SK-N-SH (cell line): ENCODE measurements at regions not wholly inside any gene's neighbourhood (a gene's known extent, or its start where the extent isn't known, plus 50 kb on each side); places are given as distances from the start of the nearest gene placed in this dataset.
A peak's percentile ranks its signal among the peaks of the same experiment; 100 is the strongest.

Source experiments
- CTCF ChIA-PET: fragments of 300-600, 350-600 bp; formaldehyde crosslinking; extraction: SDS; loops from one replicate; lab custom pipeline; 2021; lab: Yijun Ruan, JAX
- POLR2A ChIA-PET: fragments of 350-600 bp; sonication (Branson Sonifier 250); formaldehyde crosslinking; extraction: SDS; loops from one replicate; lab custom pipeline; 2020; ENCODE audit warnings: antibody characterized with exemption, inconsistent platforms; lab: Yijun Ruan, JAX
- DNase-seq: peaks from one replicate; pipeline ENCODE4 v3.0.0; 2012
- H2AFZ ChIP-seq: fragments of 200-600 bp; sonication (generic); 2 replicates; pipeline ENCODE4 v1.8.1; 2016; ENCODE audit warnings: antibody characterized with exemption, mild to moderate bottlenecking, low read depth
- H3F3A ChIP-seq: fragments of 200-600 bp; sonication (generic); replicated peaks from 2 replicates; pipeline ENCODE3; 2016; ENCODE audit warnings: antibody characterized with exemption, mild to moderate bottlenecking; ENCODE audit not compliant: insufficient read depth
- H3K27ac ChIP-seq, 2 experiments: fragments of 200-500 bp in 1 of 2; fragments of 200-600 bp in 1 of 2; sonication (Bioruptor generic) in 1 of 2; sonication (generic), shearing (Covaris generic) in 1 of 2; 2 replicates each; pipeline versions ENCODE4 v1.5.1 to v1.6.1; 2014 to 2016; ENCODE audit warnings: low read depth in 2 of 2, inconsistent platforms in 1 of 2, low read length in 1 of 2, mild to moderate bottlenecking in 1 of 2, mixed read lengths in 1 of 2
- H3K27me3 ChIP-seq: fragments of 200-600 bp; sonication (generic), shearing (Covaris generic); 2 replicates; pipeline ENCODE4 v1.6.1; 2016; ENCODE audit warnings: mixed run types; ENCODE audit not compliant: insufficient read depth
- H3K36me3 ChIP-seq, 2 experiments: fragments of 200-500 bp in 1 of 2; fragments of 200-600 bp in 1 of 2; sonication (Bioruptor generic) in 1 of 2; sonication (generic) in 1 of 2; replicated peaks in 1 of 2; 2 replicates each; pipeline versions ENCODE3 to v1.5.1; 2014 to 2016; ENCODE audit warnings: low read length in 1 of 2, mild to moderate bottlenecking in 1 of 2; ENCODE audit not compliant: insufficient read depth in 2 of 2, control insufficient read depth in 1 of 2
- H3K4me1 ChIP-seq, 2 experiments: fragments of 200-500 bp in 1 of 2; fragments of 200-600 bp in 1 of 2; sonication (Bioruptor generic) in 1 of 2; sonication (generic), shearing (Covaris generic) in 1 of 2; 2 replicates each; pipeline versions ENCODE4 v1.5.1 to v1.6.1; 2014 to 2016; ENCODE audit warnings: low read depth in 1 of 2, low read length in 1 of 2, mixed run types in 1 of 2; ENCODE audit not compliant: insufficient read depth in 2 of 2, control insufficient read depth in 1 of 2
- H3K4me2 ChIP-seq: fragments of 200-600 bp; sonication (generic), shearing (Covaris generic); 2 replicates; pipeline ENCODE4 v1.6.1; 2017; ENCODE audit warnings: mixed run types
- H3K4me3 ChIP-seq, 2 experiments: fragments of 200-500 bp in 1 of 2; fragments of 200-600 bp in 1 of 2; sonication (Bioruptor generic) in 1 of 2; sonication (generic), shearing (Covaris generic) in 1 of 2; 2 replicates each; pipeline versions ENCODE4 v1.5.1 to v1.8.1; 2014 to 2016; ENCODE audit warnings: low read depth in 2 of 2, inconsistent platforms in 1 of 2, low read length in 1 of 2, mild to moderate bottlenecking in 1 of 2, mixed read lengths in 1 of 2, moderate library complexity in 1 of 2
- H3K79me2 ChIP-seq: fragments of 200-600 bp; sonication (generic); 2 replicates; pipeline ENCODE4 v1.8.1; 2017; ENCODE audit warnings: mild to moderate bottlenecking; ENCODE audit not compliant: insufficient read depth
- H3K9ac ChIP-seq: fragments of 200-600 bp; sonication (generic); 2 replicates; pipeline ENCODE4 v1.6.1; 2017; ENCODE audit warnings: mixed run types
- H3K9me2 ChIP-seq: fragments of 200-600 bp; sonication (generic); 2 replicates; pipeline ENCODE4 v1.6.1; 2017; ENCODE audit warnings: mixed run types
- H3K9me3 ChIP-seq: fragments of 200-600 bp; sonication (generic); 2 replicates; pipeline ENCODE4 v1.6.1; 2017; ENCODE audit warnings: mixed run types, mild to moderate bottlenecking, moderate library complexity
- H4K20me1 ChIP-seq: fragments of 200-600 bp; sonication (generic); 2 replicates; pipeline ENCODE4 v1.6.1; 2017; ENCODE audit warnings: mild to moderate bottlenecking, mixed run types; ENCODE audit not compliant: insufficient read depth
- CHD2 ChIP-seq: fragments of 150-350 bp; IDR thresholded peaks from 2 replicates; pipeline ENCODE4 v1.6.1; 2018; ENCODE audit warnings: low read length; ENCODE audit not compliant: partially characterized antibody
- ELF1 ChIP-seq: IDR thresholded peaks from 2 replicates; pipeline ENCODE4 v1.4.0; 2012
- EP300 ChIP-seq, 2 experiments: IDR thresholded peaks; 2 replicates each; pipeline versions ENCODE4 v1.4.0 to v1.6.1; 2012; ENCODE audit warnings: borderline replicate concordance in 1 of 2, low read depth in 1 of 2, low read length in 1 of 2
- EZH2phosphoT487 ChIP-seq: fragments of 200-600 bp; sonication (generic); IDR thresholded peaks from 2 replicates; pipeline ENCODE4 v1.6.1; 2017; ENCODE audit warnings: low read depth, mixed run types, mild to moderate bottlenecking, antibody characterized with exemption, moderate library complexity, borderline replicate concordance
- FOSL2 ChIP-seq: IDR thresholded peaks from 2 replicates; pipeline ENCODE4 v1.4.0; 2012; ENCODE audit warnings: low read depth, mild to moderate bottlenecking, moderate library complexity, borderline replicate concordance
- FOXJ3 ChIP-seq: sonication (generic); formaldehyde crosslinking; IDR thresholded peaks from 2 replicates; pipeline ENCODE4 v1.5.1; 2020; ENCODE audit warnings: mild to moderate bottlenecking, missing genetic modification reagents
- FOXM1 ChIP-seq: IDR thresholded peaks from 2 replicates; pipeline ENCODE4 v1.4.0; 2012; ENCODE audit warnings: low read depth, mild to moderate bottlenecking
- GATA2 ChIP-seq: sonication (generic); formaldehyde crosslinking; IDR thresholded peaks from 2 replicates; pipeline ENCODE4 v1.5.0; 2020; ENCODE audit warnings: mild to moderate bottlenecking, missing genetic modification reagents
- JUND ChIP-seq: IDR thresholded peaks from 2 replicates; pipeline ENCODE4 v1.4.0; 2012
- NRF1 ChIP-seq: IDR thresholded peaks from 2 replicates; pipeline ENCODE4 v1.6.1; 2012; ENCODE audit warnings: low read depth, mild to moderate bottlenecking, low read length
- POLR2AphosphoS5 ChIP-seq: IDR thresholded peaks from 2 replicates; pipeline ENCODE4 v1.6.1; 2012; ENCODE audit warnings: low read depth, low read length
- RAD21 ChIP-seq: IDR thresholded peaks from 2 replicates; pipeline ENCODE4 v1.6.1; 2012; ENCODE audit warnings: mild to moderate bottlenecking, low read length
- RXRA ChIP-seq: IDR thresholded peaks from 2 replicates; pipeline ENCODE4 v1.4.0; 2012; ENCODE audit warnings: low read depth, mild to moderate bottlenecking, borderline replicate concordance
- SIN3A ChIP-seq: IDR thresholded peaks from 2 replicates; pipeline ENCODE4 v1.6.1; 2012; ENCODE audit warnings: low read depth, mild to moderate bottlenecking, low read length, moderate library complexity, borderline replicate concordance
- TAF1 ChIP-seq: IDR thresholded peaks from 2 replicates; pipeline ENCODE4 v1.6.1; 2012; ENCODE audit warnings: low read depth, mild to moderate bottlenecking, low read length, moderate library complexity, borderline replicate concordance
- TCF12 ChIP-seq: IDR thresholded peaks from 2 replicates; pipeline ENCODE4 v1.4.0; 2012
- TEAD4 ChIP-seq: IDR thresholded peaks from 2 replicates; pipeline ENCODE4 v1.4.0; 2012; ENCODE audit warnings: mild to moderate bottlenecking, borderline replicate concordance; ENCODE audit not compliant: insufficient read depth
- WGBS: methylation state at CpG from one replicate; pipeline ENCODE4 v1.1.6; 2017; ENCODE audit warnings: low lambda C conversion rate; 5-methylcytosine and 5-hydroxymethylcytosine counted together
- TF ChIP-seq, protein P1 (sequence below): fragments of 200-600 bp; sonication (generic); IDR thresholded peaks from 2 replicates; pipeline ENCODE4 v1.6.1; 2017; ENCODE audit warnings: antibody characterized with exemption, mild to moderate bottlenecking, moderate library complexity
- TF ChIP-seq, protein P2 (sequence below): IDR thresholded peaks from 2 replicates; pipeline ENCODE4 v1.4.0; 2012; ENCODE audit warnings: low read depth
- TF ChIP-seq, protein P3 (sequence below): IDR thresholded peaks from 2 replicates; pipeline ENCODE4 v1.4.0; 2012; ENCODE audit warnings: low read depth, borderline replicate concordance
- TF ChIP-seq, protein P4 (sequence below): IDR thresholded peaks from 2 replicates; pipeline ENCODE4 v1.4.0; 2012; ENCODE audit warnings: low read depth, borderline replicate concordance

DNA sequence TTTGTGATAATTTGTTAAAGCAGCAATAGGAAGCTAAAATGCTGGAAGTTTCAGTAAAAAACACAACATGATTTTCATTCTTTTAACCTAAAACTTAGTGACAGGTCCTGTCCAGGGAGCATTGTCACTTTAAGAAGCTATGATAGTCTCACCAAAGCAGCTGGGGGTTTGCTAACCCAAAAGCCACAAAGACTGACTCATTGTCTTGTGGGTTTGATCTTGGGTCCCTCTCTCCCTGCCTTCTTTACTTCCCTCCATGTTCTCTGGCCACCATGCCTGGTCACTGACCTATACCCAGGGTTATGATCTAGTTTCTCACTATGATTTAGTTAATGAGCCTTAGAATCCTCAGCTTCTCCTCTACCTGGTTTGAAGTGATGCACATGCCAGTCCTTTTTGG lies 213.5 kb upstream of the PTGFR start:
- ChIA-PET CTCF (interaction anchor here (0.7 to 1.5 kb wide), 3 partner anchors 133 to 199 kb away, joined by 3 to 4 read pairs (median 3); no protein-coding TSS in a partner anchor), POLR2A (no interaction called here)
- no peaks in the 10 kb centered on the region for H3K9me3 ChIP-seq
- peak overlapping the region in 1 of 2 experiments; percentile 40; a peak in 2 of 4 replicates for H3K27ac ChIP-seq
- no peaks in the 10 kb centered on the region for H3K9me2 ChIP-seq
- no peaks in the 10 kb centered on the region for H4K20me1 ChIP-seq
- peak overlapping the region; percentile 23 for H3K4me2 ChIP-seq
- DNase-seq: no peak
- H2AFZ ChIP-seq: peak overlapping the region; percentile 66
- H3K79me2 ChIP-seq: no peaks in the 10 kb centered on the region
- peaks cover 6 to 38% of the 10 kb centered on the region in 2 experiments; a peak in 3 of 4 replicates for H3K4me1 ChIP-seq
- no peak overlapping the region for H3K4me3 ChIP-seq
- no peak overlapping the region for H3K9ac ChIP-seq
- peaks cover 12% of the 10 kb centered on the region for H3F3A ChIP-seq
- TF ChIP-seq CHD2 (no peak), TEAD4 (no peak), TCF12 (peak; percentile 45; the same call in 1 of the 2 replicates), ELF1 (no peak), EP300 (IDR thresholded peaks at IDR 0.05; ENCODE audit: borderline replicate concordance in 1 of 2, low read depth in 1 of 2, low read length in 1 of 2) (peak in 1 of 2 experiments; percentile 56; a peak in 1 of 4 replicates), FOSL2 (peak; percentile 53; the same call in 1 of the 2 replicates)
- TF ChIP-seq, protein P1, sequence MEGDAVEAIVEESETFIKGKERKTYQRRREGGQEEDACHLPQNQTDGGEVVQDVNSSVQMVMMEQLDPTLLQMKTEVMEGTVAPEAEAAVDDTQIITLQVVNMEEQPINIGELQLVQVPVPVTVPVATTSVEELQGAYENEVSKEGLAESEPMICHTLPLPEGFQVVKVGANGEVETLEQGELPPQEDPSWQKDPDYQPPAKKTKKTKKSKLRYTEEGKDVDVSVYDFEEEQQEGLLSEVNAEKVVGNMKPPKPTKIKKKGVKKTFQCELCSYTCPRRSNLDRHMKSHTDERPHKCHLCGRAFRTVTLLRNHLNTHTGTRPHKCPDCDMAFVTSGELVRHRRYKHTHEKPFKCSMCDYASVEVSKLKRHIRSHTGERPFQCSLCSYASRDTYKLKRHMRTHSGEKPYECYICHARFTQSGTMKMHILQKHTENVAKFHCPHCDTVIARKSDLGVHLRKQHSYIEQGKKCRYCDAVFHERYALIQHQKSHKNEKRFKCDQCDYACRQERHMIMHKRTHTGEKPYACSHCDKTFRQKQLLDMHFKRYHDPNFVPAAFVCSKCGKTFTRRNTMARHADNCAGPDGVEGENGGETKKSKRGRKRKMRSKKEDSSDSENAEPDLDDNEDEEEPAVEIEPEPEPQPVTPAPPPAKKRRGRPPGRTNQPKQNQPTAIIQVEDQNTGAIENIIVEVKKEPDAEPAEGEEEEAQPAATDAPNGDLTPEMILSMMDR: no peak
- TF ChIP-seq, protein P2, sequence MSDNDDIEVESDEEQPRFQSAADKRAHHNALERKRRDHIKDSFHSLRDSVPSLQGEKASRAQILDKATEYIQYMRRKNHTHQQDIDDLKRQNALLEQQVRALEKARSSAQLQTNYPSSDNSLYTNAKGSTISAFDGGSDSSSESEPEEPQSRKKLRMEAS: 0 out of 2 replicates have a peak, but pooled peaks have one; percentile 14
- H3K27me3 ChIP-seq: no peaks in the 10 kb centered on the region
- H3K36me3 ChIP-seq: no peaks in the 10 kb centered on the region

DNA sequence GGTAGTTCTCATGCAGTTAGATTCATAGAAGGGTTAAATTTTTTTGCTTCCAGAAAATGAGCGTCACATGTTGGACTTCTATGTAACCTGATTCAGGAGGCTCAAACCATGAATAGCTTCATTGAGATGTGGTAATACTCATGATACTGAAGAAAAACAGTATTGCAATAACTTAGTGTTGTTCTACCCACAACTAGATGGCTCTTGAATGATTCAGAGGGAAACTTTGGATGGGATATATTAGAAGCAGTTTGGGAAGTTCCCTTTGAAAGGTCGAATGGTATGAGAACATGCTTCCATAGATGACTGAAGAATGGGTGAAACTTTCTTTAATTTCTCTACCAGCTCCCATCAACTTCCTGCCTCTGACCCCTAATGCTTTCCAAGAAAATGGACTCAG lies 211.7 kb upstream of the PTGFR start:
- no peaks in the 10 kb centered on the region for H3K27me3 ChIP-seq
- CTCF ChIA-PET: no interaction called here
- peaks cover 12% of the 10 kb centered on the region for H3F3A ChIP-seq
- no peaks in the 10 kb centered on the region for H4K20me1 ChIP-seq
- no peaks in the 10 kb centered on the region for H3K9me3 ChIP-seq
- H3K4me1 ChIP-seq: peaks cover 6 to 38% of the 10 kb centered on the region in 2 experiments; a peak in 3 of 4 replicates
- POLR2A ChIA-PET: no interaction called here
- 23% methylated on average over 2 of the region's 2 CpGs for WGBS
- peak overlapping the region in 1 of 2 experiments; percentile 77; a peak in 2 of 4 replicates for H3K27ac ChIP-seq
- DNase-seq: no peak
- no peak overlapping the region for H3K4me2 ChIP-seq
- no peak overlapping the region for H3K4me3 ChIP-seq
- no peaks in the 10 kb centered on the region for H3K9me2 ChIP-seq
- no peaks in the 10 kb centered on the region for H3K79me2 ChIP-seq
- H2AFZ ChIP-seq: no peak overlapping the region
- no peaks in the 10 kb centered on the region for H3K36me3 ChIP-seq
- peak overlapping the region; percentile 26; the same call in 1 of the 2 replicates for H3K9ac ChIP-seq
- peak in 1 of 2 experiments; percentile 71; a peak in 1 of 4 replicates for TF ChIP-seq EP300 (IDR thresholded peaks at IDR 0.05; ENCODE audit: borderline replicate concordance in 1 of 2, low read depth in 1 of 2, low read length in 1 of 2)
- peak; percentile 72 for TF ChIP-seq TCF12
- TF ChIP-seq ELF1: no peak
- TF ChIP-seq POLR2AphosphoS5: no peak
- no peak for TF ChIP-seq SIN3A
- TF ChIP-seq FOSL2: peak; percentile 38; the same call in 1 of the 2 replicates
- TF ChIP-seq NRF1: no peak
- TF ChIP-seq TAF1: no peak
- TF ChIP-seq TEAD4: no peak
- TF ChIP-seq GATA2 (CRISPR knock-in tag): no peak
- peak; percentile 46; the same call in 1 of the 2 replicates for TF ChIP-seq RXRA
- TF ChIP-seq RAD21: no peak
- no peak for TF ChIP-seq CHD2
- TF ChIP-seq FOXJ3 (CRISPR knock-in tag): no peak
- TF ChIP-seq JUND: peak; percentile 67
- TF ChIP-seq FOXM1: no peak
- TF ChIP-seq, protein P3, sequence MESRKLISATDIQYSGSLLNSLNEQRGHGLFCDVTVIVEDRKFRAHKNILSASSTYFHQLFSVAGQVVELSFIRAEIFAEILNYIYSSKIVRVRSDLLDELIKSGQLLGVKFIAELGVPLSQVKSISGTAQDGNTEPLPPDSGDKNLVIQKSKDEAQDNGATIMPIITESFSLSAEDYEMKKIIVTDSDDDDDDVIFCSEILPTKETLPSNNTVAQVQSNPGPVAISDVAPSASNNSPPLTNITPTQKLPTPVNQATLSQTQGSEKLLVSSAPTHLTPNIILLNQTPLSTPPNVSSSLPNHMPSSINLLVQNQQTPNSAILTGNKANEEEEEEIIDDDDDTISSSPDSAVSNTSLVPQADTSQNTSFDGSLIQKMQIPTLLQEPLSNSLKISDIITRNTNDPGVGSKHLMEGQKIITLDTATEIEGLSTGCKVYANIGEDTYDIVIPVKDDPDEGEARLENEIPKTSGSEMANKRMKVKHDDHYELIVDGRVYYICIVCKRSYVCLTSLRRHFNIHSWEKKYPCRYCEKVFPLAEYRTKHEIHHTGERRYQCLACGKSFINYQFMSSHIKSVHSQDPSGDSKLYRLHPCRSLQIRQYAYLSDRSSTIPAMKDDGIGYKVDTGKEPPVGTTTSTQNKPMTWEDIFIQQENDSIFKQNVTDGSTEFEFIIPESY: peak; percentile 20; the same call in 1 of the 2 replicates
- no peak for TF ChIP-seq EZH2phosphoT487
- TF ChIP-seq, protein P4, sequence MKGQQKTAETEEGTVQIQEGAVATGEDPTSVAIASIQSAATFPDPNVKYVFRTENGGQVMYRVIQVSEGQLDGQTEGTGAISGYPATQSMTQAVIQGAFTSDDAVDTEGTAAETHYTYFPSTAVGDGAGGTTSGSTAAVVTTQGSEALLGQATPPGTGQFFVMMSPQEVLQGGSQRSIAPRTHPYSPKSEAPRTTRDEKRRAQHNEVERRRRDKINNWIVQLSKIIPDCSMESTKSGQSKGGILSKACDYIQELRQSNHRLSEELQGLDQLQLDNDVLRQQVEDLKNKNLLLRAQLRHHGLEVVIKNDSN: peak; percentile 37; the same call in 1 of the 2 replicates
